ENCODE measurements at regions not wholly inside any gene's neighbourhood (a gene's known extent, or its start where the extent isn't known, plus 50 kb on each side); places are given as distances from the start of the nearest gene placed in this dataset.
A peak's percentile ranks its signal among the peaks of the same experiment; 100 is the strongest.

GRCh38 chr12:78641837-78642423 lies 222.6 kb upstream of the SYT1 start:
- TF ChIP-seq CTCF (IDR thresholded peaks at IDR 0.05; ENCODE audit: extremely low read depth in 1 of 2, insufficient read depth in 1 of 2, low read depth in 1 of 2, low read length in 2 of 2) = peak in 1 of 2 donors; percentile 11
- TF ChIP-seq EZH2 (IDR thresholded peaks at IDR 0.05; ENCODE audit: borderline replicate concordance, low read depth, low read length, severe bottlenecking) = no peak
- TF ChIP-seq JUN (IDR thresholded peaks at IDR 0.05; ENCODE audit: borderline replicate concordance, insufficient read depth, insufficient read length, low read depth) = no peak
- TF ChIP-seq POLR2A (IDR thresholded peaks at IDR 0.05; ENCODE audit: low read depth, low read length) = no peak
